ENCODE measurements at regions not wholly inside any gene's neighbourhood (a gene's known extent, or its start where the extent isn't known, plus 50 kb on each side); places are given as distances from the start of the nearest gene placed in this dataset.

DNA sequence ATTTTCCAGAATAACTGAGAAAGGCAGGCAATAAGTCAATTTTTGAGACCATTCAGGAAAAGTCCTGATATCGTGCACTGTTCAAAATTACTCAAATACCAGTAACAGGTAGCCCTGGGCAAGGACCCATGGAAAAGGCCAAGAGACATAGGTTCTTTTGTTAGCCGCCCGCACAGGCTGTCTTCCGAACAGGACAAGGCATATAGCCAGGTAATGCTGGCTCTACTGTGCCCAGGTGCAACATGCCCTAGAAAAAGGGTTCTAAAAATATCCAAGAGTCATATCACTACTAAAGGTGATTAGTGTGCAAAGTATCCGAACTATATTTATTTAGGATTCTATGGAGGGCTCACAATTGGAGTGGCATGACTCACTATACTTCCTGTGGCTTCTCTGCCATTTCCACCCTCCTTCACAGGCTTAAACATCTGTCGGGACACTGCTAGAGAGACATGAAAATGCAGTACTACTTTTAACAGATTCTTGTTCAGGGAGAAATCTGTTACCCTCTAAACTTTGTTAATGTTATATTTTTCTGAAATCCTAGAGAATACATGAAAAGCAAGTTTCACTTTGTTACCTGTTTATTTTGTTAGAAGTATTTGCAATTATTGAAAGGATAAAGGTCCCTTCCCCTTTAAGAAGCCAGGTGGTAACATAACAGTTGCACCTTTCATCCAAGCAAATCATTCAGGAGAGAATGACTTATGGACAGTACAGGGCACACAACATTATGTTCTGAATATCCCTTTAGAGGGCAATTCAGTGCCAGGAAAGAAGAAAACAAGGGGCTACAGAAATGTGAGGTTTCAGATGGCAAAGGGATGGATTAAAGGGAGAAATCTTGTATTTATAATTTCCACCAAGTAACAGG is 293.3 kb upstream of the THBS1 start:
- WGBS, 2 donors, result 63 to 64% methylated on average over 6 of the region's 6 CpGs
- intact Hi-C loops (cut with DNase I; ENCODE audit: low total_unique reads), result no loop called here

DNA sequence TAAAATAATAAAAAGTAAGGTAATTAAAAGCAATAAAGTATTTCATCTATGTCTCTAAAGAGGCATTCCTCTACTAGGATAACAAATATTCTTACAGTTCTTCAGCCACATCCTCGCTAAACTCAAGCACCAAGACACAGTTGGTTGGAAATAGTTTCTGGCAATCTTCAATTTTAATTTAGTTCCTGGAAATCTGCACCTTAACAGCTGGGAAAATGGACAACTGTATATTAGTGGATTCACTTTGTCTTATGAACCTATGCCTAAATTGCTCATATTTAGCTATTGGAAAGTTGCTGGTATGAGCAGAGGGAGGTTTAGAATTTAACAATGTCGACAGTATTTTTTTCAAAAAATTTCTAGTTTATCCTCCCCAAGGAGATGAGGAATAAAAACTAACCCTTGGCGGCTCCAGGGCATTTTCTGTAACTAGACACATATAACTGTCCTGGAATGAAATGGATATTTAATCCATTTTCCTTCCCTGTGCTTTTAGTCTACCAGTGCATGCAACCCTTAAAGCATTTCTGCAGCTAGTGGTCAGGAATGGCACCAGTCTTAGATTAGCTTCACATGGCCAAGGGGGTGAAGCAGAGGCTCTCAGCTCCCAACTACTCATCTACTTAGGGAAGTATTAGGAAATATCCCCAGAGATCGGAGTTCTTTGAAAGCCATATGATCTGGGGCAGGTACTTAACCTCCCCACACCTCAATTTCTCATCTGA is 290.0 kb upstream of the THBS1 start:
- TF ChIP-seq POLR2A (IDR thresholded peaks at IDR 0.05), result no peak
- TF ChIP-seq, protein P1, sequence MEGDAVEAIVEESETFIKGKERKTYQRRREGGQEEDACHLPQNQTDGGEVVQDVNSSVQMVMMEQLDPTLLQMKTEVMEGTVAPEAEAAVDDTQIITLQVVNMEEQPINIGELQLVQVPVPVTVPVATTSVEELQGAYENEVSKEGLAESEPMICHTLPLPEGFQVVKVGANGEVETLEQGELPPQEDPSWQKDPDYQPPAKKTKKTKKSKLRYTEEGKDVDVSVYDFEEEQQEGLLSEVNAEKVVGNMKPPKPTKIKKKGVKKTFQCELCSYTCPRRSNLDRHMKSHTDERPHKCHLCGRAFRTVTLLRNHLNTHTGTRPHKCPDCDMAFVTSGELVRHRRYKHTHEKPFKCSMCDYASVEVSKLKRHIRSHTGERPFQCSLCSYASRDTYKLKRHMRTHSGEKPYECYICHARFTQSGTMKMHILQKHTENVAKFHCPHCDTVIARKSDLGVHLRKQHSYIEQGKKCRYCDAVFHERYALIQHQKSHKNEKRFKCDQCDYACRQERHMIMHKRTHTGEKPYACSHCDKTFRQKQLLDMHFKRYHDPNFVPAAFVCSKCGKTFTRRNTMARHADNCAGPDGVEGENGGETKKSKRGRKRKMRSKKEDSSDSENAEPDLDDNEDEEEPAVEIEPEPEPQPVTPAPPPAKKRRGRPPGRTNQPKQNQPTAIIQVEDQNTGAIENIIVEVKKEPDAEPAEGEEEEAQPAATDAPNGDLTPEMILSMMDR (IDR thresholded peaks at IDR 0.05), result no peak
- intact Hi-C loops (cut with DNase I; ENCODE audit: low total_unique reads), result no loop called here
- WGBS, 2 donors, result 91 to 94% methylated on average over 4 of the region's 4 CpGs

More for the DNA sequence above, 293.3 kb upstream of the THBS1 start:
- no peak overlapping the region for H3K4me3 ChIP-seq (ENCODE audit: low read depth, poor library complexity, severe bottlenecking)
- DNase-seq (ENCODE audit: low spot score in 2 of 2), result no peak
- no peak for TF ChIP-seq POLR2A (IDR thresholded peaks at IDR 0.05)
- TF ChIP-seq, protein P1 (IDR thresholded peaks at IDR 0.05), result no peak

DNA sequence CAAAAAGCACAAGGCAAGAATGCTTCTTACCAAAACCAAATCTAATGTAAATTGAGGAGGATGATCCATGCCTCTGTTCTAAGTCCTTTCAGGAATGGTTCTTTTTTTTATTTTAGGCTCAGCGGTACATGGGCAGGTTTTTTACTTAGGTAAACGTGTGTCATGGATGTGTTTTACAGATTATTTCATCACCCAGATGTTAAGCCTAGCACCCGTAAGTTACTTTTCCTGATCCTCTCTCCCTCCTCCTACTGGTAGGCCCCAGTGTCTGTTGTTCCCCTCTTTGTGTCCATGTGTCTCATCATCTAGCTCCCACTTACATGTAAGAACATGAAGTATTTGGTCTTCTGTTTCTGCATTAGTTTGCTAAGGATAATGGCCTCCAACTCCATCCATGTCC is 289.2 kb upstream of the THBS1 start:
- intact Hi-C loops (cut with DNase I; ENCODE audit: low total_unique reads), result no loop called here
- DNase-seq (ENCODE audit: low spot score in 2 of 2), result no peak
- H3K4me3 ChIP-seq (ENCODE audit: low read depth, poor library complexity, severe bottlenecking), result no peak overlapping the region
- WGBS, 2 donors, result 93 to 97% methylated on average over 3 of the region's 3 CpGs
- no peak for TF ChIP-seq POLR2A (IDR thresholded peaks at IDR 0.05)
- TF ChIP-seq, protein P1 (IDR thresholded peaks at IDR 0.05), result no peak

More for the DNA sequence above, 290.0 kb upstream of the THBS1 start:
- no peak overlapping the region for H3K4me3 ChIP-seq (ENCODE audit: low read depth, poor library complexity, severe bottlenecking)
- no peak for DNase-seq (ENCODE audit: low spot score in 2 of 2)

DNA sequence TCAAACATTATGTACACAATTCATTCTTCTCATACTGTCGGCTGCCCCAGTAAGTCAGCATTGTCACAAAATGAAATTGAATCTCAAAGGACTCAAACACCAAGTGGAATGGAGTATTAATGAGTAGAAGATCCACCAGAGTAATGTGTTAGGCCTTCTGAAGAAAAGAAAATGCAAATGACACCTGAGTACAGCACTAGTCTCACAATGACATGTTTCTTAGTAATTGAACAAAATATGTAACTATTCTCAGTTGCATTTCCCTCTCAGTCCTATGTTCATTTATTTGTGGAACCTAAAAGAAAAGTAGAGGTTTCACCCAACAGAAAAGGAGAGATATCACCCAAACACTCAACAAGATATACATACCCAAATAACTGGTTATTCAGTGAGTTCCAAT is 283.9 kb upstream of the THBS1 start:
- intact Hi-C loops (cut with DNase I; ENCODE audit: low total_unique reads), result no loop called here
- 45 to 88% methylated on average over 1 of the region's 1 CpG for WGBS, 2 donors
- no peak for DNase-seq (ENCODE audit: low spot score in 2 of 2)
- TF ChIP-seq, protein P1 (IDR thresholded peaks at IDR 0.05), result no peak
- TF ChIP-seq POLR2A (IDR thresholded peaks at IDR 0.05), result no peak
- H3K4me3 ChIP-seq (ENCODE audit: low read depth, poor library complexity, severe bottlenecking), result no peak overlapping the region

DNA sequence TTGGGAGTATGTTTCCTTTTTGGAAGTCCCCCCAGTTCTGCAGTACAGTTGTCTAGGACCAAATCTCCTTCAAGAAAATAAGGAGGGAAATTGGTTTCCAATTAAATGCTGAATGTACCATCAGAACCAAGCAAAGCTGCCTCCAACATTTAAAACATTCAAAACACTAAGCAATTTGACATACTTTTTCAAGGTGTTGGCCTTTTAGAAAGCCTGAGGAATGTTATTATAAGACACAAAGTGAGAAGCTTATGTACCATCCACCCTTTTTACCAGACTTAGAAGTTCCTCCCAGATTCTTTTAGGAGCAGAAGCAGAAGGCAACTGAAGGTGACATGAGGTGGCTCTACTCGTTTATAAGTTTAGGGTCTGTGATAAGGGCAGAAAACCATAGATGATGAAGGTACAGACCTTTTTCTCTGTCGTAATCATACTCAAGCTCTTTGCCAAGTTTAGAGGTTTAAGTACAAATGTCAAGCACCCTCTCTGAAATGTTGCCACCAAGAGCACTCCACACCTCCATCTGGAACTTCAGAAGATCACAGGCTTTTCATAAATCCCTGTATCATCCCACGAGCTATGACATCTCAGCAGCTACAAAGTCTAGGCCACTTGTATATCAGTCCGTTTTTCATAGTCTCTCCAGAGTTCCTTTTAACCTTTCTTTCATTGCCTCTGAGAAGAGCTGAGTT is 282.5 kb upstream of the THBS1 start:
- H3K4me3 ChIP-seq (ENCODE audit: low read depth, poor library complexity, severe bottlenecking), result no peak overlapping the region
- 90 to 95% methylated on average over 4 of the region's 4 CpGs for WGBS, 2 donors
- TF ChIP-seq, protein P1 (IDR thresholded peaks at IDR 0.05), result no peak
- TF ChIP-seq POLR2A (IDR thresholded peaks at IDR 0.05), result no peak
- intact Hi-C loops (cut with DNase I; ENCODE audit: low total_unique reads), result no loop called here
- DNase-seq (ENCODE audit: low spot score in 2 of 2), result no peak

Measured in lower leg skin (tissue), 4 donors.